ENCODE measurements at regions not wholly inside any gene's neighbourhood (a gene's known extent, or its start where the extent isn't known, plus 50 kb on each side); places are given as distances from the start of the nearest gene placed in this dataset.

- no peak overlapping the region for H3K27ac ChIP-seq
- no peaks in the 10 kb centered on the region for H3K4me1 ChIP-seq
- intact Hi-C loops (cut with DNase I): no loop called here
- no peaks in the 10 kb centered on the region for H3K27me3 ChIP-seq (ENCODE audit: insufficient read depth in 3 of 3, low read length in 2 of 3)
- ATAC-seq (no peak), DNase-seq (no peak)
- WGBS, 3 donors: 94 to 96% (median 94%) methylated on average over 7 of the region's 7 CpGs
- no peak for TF ChIP-seq CTCF (IDR thresholded peaks at IDR 0.05)
- no peak overlapping the region for H3K4me3 ChIP-seq
- H3K36me3 ChIP-seq (ENCODE audit: insufficient read depth in 1 of 2, low read depth in 1 of 2): no peaks in the 10 kb centered on the region
- H3K9me3 ChIP-seq: no peaks in the 10 kb centered on the region
Measured at GRCh38 chr10:32110790-32111189, 54.6 kb upstream of the KIF5B start.

DNA sequence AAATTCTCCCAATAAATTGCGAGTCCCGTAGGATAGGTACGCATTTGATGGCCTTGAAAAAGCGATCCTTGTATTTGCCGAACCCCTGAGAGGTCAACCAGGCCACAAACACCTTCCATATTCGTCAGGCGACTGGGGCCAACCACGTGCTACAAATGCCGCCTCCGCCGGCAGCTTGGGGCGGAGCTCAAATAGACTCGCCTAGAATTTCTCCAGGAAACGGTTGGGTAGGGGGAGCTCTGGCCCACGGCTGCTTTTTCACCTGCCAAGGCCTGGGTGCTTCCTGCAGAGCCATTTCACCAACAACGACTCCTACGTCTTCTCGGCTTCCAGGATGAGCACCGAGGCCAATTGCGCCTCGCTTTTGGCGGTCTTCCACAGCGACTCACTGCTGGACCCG, 53.4 kb upstream of the KIF5B start:
- intact Hi-C loops (cut with DNase I): no loop called here

More for the DNA sequence above, 53.4 kb upstream of the KIF5B start:
- H3K4me3 ChIP-seq: no peak overlapping the region
- WGBS, 3 donors: 89 to 92% (median 91%) methylated on average over 24 of the region's 24 CpGs
- no peak for TF ChIP-seq CTCF (IDR thresholded peaks at IDR 0.05)
- no peaks in the 10 kb centered on the region for H3K9me3 ChIP-seq
- no peaks in the 10 kb centered on the region for H3K36me3 ChIP-seq (ENCODE audit: insufficient read depth in 1 of 2, low read depth in 1 of 2)
- no peak for DNase-seq
- no peaks in the 10 kb centered on the region for H3K4me1 ChIP-seq
- no peaks in the 10 kb centered on the region for H3K27me3 ChIP-seq (ENCODE audit: insufficient read depth in 3 of 3, low read length in 2 of 3)
- ATAC-seq: no peak
- H3K27ac ChIP-seq: no peak overlapping the region
